K562 (cell line): ENCODE measurements at regions not wholly inside any gene's neighbourhood (a gene's known extent, or its start where the extent isn't known, plus 50 kb on each side); places are given as distances from the start of the nearest gene placed in this dataset.
"Not testable (repeated sequence)": the region's sequence is repeated elsewhere in the genome, so short reads cannot be mapped to it uniquely, and the experiment has no call there.

Experiments used
- CREB1 ChIP-seq, 2 experiments: sonication (generic) in 1 of 2; formaldehyde crosslinking in 1 of 2; IDR thresholded peaks; 2 replicates each; pipeline versions ENCODE4 v1.6.1 to v1.8.0; 2012 to 2022; ENCODE audit warnings: inconsistent platforms in 1 of 2, mild to moderate bottlenecking in 1 of 2, missing genetic modification reagents in 1 of 2, moderate library complexity in 1 of 2
- EHMT2 ChIP-seq: fragments of 450-650 bp; IDR thresholded peaks from 2 replicates; pipeline ENCODE4 v1.6.1; 2018; ENCODE audit warnings: antibody characterized with exemption
- EP300 ChIP-seq: IDR thresholded peaks from 2 replicates; pipeline ENCODE4 v1.6.1; 2012; ENCODE audit warnings: low read length, improper control_type of control experiment
- FOXM1 ChIP-seq, 2 experiments: fragments of 450-650 bp in 1 of 2; sonication (generic) in 1 of 2; formaldehyde crosslinking in 1 of 2; IDR thresholded peaks; 2 replicates each; pipeline versions ENCODE4 v1.6.1 to v1.9.0; 2017 to 2022; ENCODE audit warnings: low read depth in 2 of 2, mild to moderate bottlenecking in 2 of 2, missing genetic modification reagents in 1 of 2, moderate library complexity in 1 of 2
- HEY1 ChIP-seq: fragments of 250-450 bp; sonication (Bioruptor Pico); IDR thresholded peaks from 2 replicates; pipeline ENCODE4 v1.5.0; 2020; ENCODE audit warnings: mild to moderate bottlenecking, moderate library complexity, borderline replicate concordance
- IRF9 ChIP-seq: fragments of 450-650 bp; IDR thresholded peaks from 2 replicates; pipeline ENCODE4 v1.6.1; 2016; ENCODE audit warnings: missing biosample characterization, missing genetic modification characterization
- MYC ChIP-seq, 2 experiments: fragments of 250-450 bp in 1 of 2; sonication (Bioruptor Pico) in 1 of 2; IDR thresholded peaks; 2 replicates each; pipeline versions ENCODE4 v1.5.1 to v1.6.1; 2012 to 2021; ENCODE audit warnings: low read depth in 2 of 2, borderline replicate concordance in 1 of 2, improper control_type of control experiment in 1 of 2, low read length in 1 of 2, mild to moderate bottlenecking in 1 of 2, moderate library complexity in 1 of 2
- RAD21 ChIP-seq, 2 experiments: fragments of 250-450 bp in 1 of 2; fragments of 450-650 bp in 1 of 2; sonication (Bioruptor Pico) in 1 of 2; formaldehyde crosslinking in 1 of 2; IDR thresholded peaks in 1 of 2; conservative IDR thresholded peaks in 1 of 2; 2 replicates each; pipeline versions ENCODE4 v1.4.0 to v1.8.0; 2020 to 2022; ENCODE audit warnings: mild to moderate bottlenecking in 2 of 2, moderate library complexity in 1 of 2
- ZNF512 ChIP-seq: IDR thresholded peaks from 2 replicates; pipeline ENCODE4 v1.6.1; 2016; ENCODE audit warnings: missing genetic modification characterization, missing compliant biosample characterization

GRCh38 chr12:84099591-84099990, 813.0 kb downstream of the SLC6A15 start:
- not testable (repeated sequence) for TF ChIP-seq EP300; ZNF512 (tag); EHMT2; IRF9 (tag); MYC (IDR thresholded peaks at IDR 0.05; ENCODE audit: low read depth, low read length); MYC (CRISPR knock-in tag; IDR thresholded peaks at IDR 0.05; ENCODE audit: borderline replicate concordance, low read depth); FOXM1 (IDR thresholded peaks at IDR 0.05; ENCODE audit: low read depth); FOXM1 (CRISPR knock-in tag; IDR thresholded peaks at IDR 0.05; ENCODE audit: low read depth); HEY1 (CRISPR knock-in tag); CREB1 (IDR thresholded peaks at IDR 0.05); CREB1 (CRISPR knock-in tag; IDR thresholded peaks at IDR 0.05); RAD21 (CRISPR knock-in tag; conservative IDR thresholded peaks at IDR 0.05 in 1 of 2, IDR thresholded peaks at IDR 0.05 in 1 of 2)
